ENCODE measurements at regions not wholly inside any gene's neighbourhood (a gene's known extent, or its start where the extent isn't known, plus 50 kb on each side); places are given as distances from the start of the nearest gene placed in this dataset.

- Mint-ChIP-seq H3K4me3 (no peak overlapping the region), H3K27ac (peak overlapping the region; percentile 31), H3K9me3 (no peaks in the 10 kb centered on the region), H3K27me3 (no peaks in the 10 kb centered on the region), H3K36me3 (ENCODE audit: low read depth) (peaks cover 76% of the 10 kb centered on the region), H3K4me1 (ENCODE audit: low read depth) (no peaks in the 10 kb centered on the region)
- ChIA-PET CTCF (interaction anchor here (0.6 to 3.4 kb wide), 10 partner anchors 9 to 1422 kb away, joined by 3 to 16 read pairs (median 4); no protein-coding TSS in a partner anchor), POLR2A (interaction anchor here (0.7 to 1.0 kb wide), 3 partner anchors 219 to 266 kb away, joined by 3 to 4 read pairs (median 3); no protein-coding TSS in a partner anchor)
- peak; percentile 82 for TF ChIP-seq CTCF (IDR thresholded peaks at IDR 0.05)
- peaks cover 55% of the 10 kb centered on the region for H3K36me3 ChIP-seq (ENCODE audit: insufficient read depth, low read length)
- H3K4me1 ChIP-seq (ENCODE audit: insufficient read depth, low read length): no peaks in the 10 kb centered on the region
- peak; percentile 55 to 81 (median 68) for DNase-seq
- H3K27me3 ChIP-seq (ENCODE audit: control insufficient read depth in 1 of 2, insufficient read depth in 2 of 2, low read length in 2 of 2): no peaks in the 10 kb centered on the region
- no peak overlapping the region for H3K27ac ChIP-seq (ENCODE audit: low read depth in 1 of 2, low read length in 2 of 2)
- H3K9me3 ChIP-seq (ENCODE audit: control insufficient read depth in 1 of 2, insufficient read depth in 1 of 2, low read length in 2 of 2): no peaks in the 10 kb centered on the region
- ATAC-seq (ENCODE audit: poor library complexity): peak; percentile 77
- H3K4me3 ChIP-seq (ENCODE audit: low read length): no peak overlapping the region
- intact Hi-C loops (cut with DNase I, micrococcal nuclease): loop anchor here (1.0 to 10.0 kb wide), 6 partner anchors 220 to 907 kb away; no protein-coding TSS in a partner anchor
Measured at GRCh38 chr6:144482142-144482541, 197.0 kb downstream of the UTRN start.

- no peaks in the 10 kb centered on the region for H3K9me3 ChIP-seq (ENCODE audit: control insufficient read depth in 1 of 2, insufficient read depth in 1 of 2, low read length in 2 of 2)
- no peaks in the 10 kb centered on the region for H3K4me1 ChIP-seq (ENCODE audit: insufficient read depth, low read length)
- Mint-ChIP-seq H3K27me3 (no peaks in the 10 kb centered on the region), H3K27ac (no peak overlapping the region), H3K36me3 (ENCODE audit: low read depth) (peaks cover 67% of the 10 kb centered on the region), H3K9me3 (no peaks in the 10 kb centered on the region), H3K4me1 (ENCODE audit: low read depth) (no peaks in the 10 kb centered on the region), H3K4me3 (no peak overlapping the region)
- no peak for TF ChIP-seq CTCF (IDR thresholded peaks at IDR 0.05)
- ATAC-seq (ENCODE audit: poor library complexity): no peak
- no peaks in the 10 kb centered on the region for H3K27me3 ChIP-seq (ENCODE audit: control insufficient read depth in 1 of 2, insufficient read depth in 2 of 2, low read length in 2 of 2)
- intact Hi-C loops (cut with DNase I, micrococcal nuclease): loop anchor here in 1 of 2 experiments (10.0 kb wide), 1 partner anchor 911 kb away; no protein-coding TSS in a partner anchor
- DNase-seq: no peak
- ChIA-PET CTCF (no interaction called here), POLR2A (no interaction called here)
- H3K36me3 ChIP-seq (ENCODE audit: insufficient read depth, low read length): peaks cover 67% of the 10 kb centered on the region
- no peak overlapping the region for H3K27ac ChIP-seq (ENCODE audit: low read depth in 1 of 2, low read length in 2 of 2)
- no peak overlapping the region for H3K4me3 ChIP-seq (ENCODE audit: low read length)
Measured at GRCh38 chr6:144485531-144485930, 200.4 kb downstream of the UTRN start.

- ChIA-PET POLR2A (no interaction called here), CTCF (no interaction called here)
- ATAC-seq (ENCODE audit: poor library complexity) (no peak), DNase-seq (no peak)
- Mint-ChIP-seq H3K27me3 (no peaks in the 10 kb centered on the region), H3K4me3 (no peak overlapping the region), H3K4me1 (ENCODE audit: low read depth) (no peaks in the 10 kb centered on the region), H3K9me3 (no peaks in the 10 kb centered on the region), H3K36me3 (ENCODE audit: low read depth) (peaks cover 73% of the 10 kb centered on the region), H3K27ac (no peak overlapping the region)
- Histone ChIP-seq H3K27ac (ENCODE audit: low read depth in 1 of 2, low read length in 2 of 2) (no peak overlapping the region), H3K27me3 (ENCODE audit: control insufficient read depth in 1 of 2, insufficient read depth in 2 of 2, low read length in 2 of 2) (no peaks in the 10 kb centered on the region), H3K4me1 (ENCODE audit: insufficient read depth, low read length) (no peaks in the 10 kb centered on the region), H3K4me3 (ENCODE audit: low read length) (no peak overlapping the region), H3K9me3 (ENCODE audit: control insufficient read depth in 1 of 2, insufficient read depth in 1 of 2, low read length in 2 of 2) (no peaks in the 10 kb centered on the region), H3K36me3 (ENCODE audit: insufficient read depth, low read length) (peaks cover 85% of the 10 kb centered on the region)
- intact Hi-C loops (cut with DNase I, micrococcal nuclease): loop anchor here in 1 of 2 experiments (10.0 kb wide), 1 partner anchor 914 kb away; no protein-coding TSS in a partner anchor
- no peak for TF ChIP-seq CTCF (IDR thresholded peaks at IDR 0.05)
Measured at GRCh38 chr6:144488590-144488989, 203.5 kb downstream of the UTRN start.

Data from CD4-positive, alpha-beta T cell (primary cell).